Mammary epithelial cell (primary cell): ENCODE measurements at regions not wholly inside any gene's neighbourhood (a gene's known extent, or its start where the extent isn't known, plus 50 kb on each side); places are given as distances from the start of the nearest gene placed in this dataset.

Experiments
- EZH2 ChIP-seq: IDR thresholded peaks from 2 replicates; pipeline ENCODE4 v1.6.1; 2012; ENCODE audit warnings: low read length, inconsistent platforms, borderline replicate concordance
- TF ChIP-seq, protein P1 (sequence below), 2 donors: IDR thresholded peaks in 1 of 2; conservative IDR thresholded peaks in 1 of 2; 2 replicates each; pipeline ENCODE4 v1.5.1; 2011 to 2012; ENCODE audit warnings: inconsistent platforms in 2 of 2, low read length in 2 of 2, mild to moderate bottlenecking in 2 of 2, control low read depth in 1 of 2, low read depth in 1 of 2; ENCODE audit not compliant: insufficient read depth in 1 of 2; ENCODE audit errors: extremely low read depth in 1 of 2

DNA sequence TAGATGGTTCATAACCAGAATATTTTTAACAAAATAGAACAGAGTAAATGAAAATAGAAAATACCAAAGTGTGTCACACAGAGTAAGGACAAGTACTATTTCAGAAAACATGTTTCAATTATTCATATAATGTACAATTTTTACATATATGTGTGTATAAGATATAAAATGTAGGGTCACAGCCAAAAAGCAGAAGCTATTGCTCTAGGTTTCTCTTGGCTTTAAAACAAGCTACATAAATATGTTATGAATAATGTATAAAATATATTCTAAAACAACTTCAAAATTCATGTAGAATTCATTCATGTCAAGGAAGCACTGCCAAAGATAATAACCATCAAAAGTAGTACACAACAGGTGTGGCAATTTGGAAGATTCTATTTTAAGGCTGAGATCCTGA is 218.2 kb downstream of the TTC32 start:
- TF ChIP-seq, protein P1, sequence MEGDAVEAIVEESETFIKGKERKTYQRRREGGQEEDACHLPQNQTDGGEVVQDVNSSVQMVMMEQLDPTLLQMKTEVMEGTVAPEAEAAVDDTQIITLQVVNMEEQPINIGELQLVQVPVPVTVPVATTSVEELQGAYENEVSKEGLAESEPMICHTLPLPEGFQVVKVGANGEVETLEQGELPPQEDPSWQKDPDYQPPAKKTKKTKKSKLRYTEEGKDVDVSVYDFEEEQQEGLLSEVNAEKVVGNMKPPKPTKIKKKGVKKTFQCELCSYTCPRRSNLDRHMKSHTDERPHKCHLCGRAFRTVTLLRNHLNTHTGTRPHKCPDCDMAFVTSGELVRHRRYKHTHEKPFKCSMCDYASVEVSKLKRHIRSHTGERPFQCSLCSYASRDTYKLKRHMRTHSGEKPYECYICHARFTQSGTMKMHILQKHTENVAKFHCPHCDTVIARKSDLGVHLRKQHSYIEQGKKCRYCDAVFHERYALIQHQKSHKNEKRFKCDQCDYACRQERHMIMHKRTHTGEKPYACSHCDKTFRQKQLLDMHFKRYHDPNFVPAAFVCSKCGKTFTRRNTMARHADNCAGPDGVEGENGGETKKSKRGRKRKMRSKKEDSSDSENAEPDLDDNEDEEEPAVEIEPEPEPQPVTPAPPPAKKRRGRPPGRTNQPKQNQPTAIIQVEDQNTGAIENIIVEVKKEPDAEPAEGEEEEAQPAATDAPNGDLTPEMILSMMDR (conservative IDR thresholded peaks at IDR 0.05 in 1 of 2, IDR thresholded peaks at IDR 0.05 in 1 of 2; ENCODE audit: extremely low read depth in 1 of 2, insufficient read depth in 1 of 2, low read depth in 1 of 2, low read length in 2 of 2) = no peak
- no peak for TF ChIP-seq EZH2
